H9 (cell line): ENCODE measurements at regions not wholly inside any gene's neighbourhood (a gene's known extent, or its start where the extent isn't known, plus 50 kb on each side); places are given as distances from the start of the nearest gene placed in this dataset.

Experiments used
- DNase-seq: peaks from one replicate; pipeline ENCODE4 v3.0.0-alpha.2; 2017
- H2AFZ ChIP-seq: one replicate; pipeline ENCODE4 v1.6.1; 2013; ENCODE audit warnings: mild to moderate bottlenecking, low read length, control low read depth, moderate library complexity
- H2AK5ac ChIP-seq: 2 replicates; pipeline ENCODE4 v1.6.1; 2013; ENCODE audit warnings: low read length, control low read depth, mixed read lengths; ENCODE audit not compliant: insufficient read length
- H2BK120ac ChIP-seq: one replicate; pipeline ENCODE4 v1.6.1; 2013; ENCODE audit warnings: low read depth, mild to moderate bottlenecking, low read length, control low read depth, inconsistent platforms; ENCODE audit not compliant: poor library complexity, severe bottlenecking
- H2BK12ac ChIP-seq: 2 replicates; pipeline ENCODE4 v1.6.1; 2013; ENCODE audit warnings: low read length, control low read depth, mixed read lengths, low read depth; ENCODE audit not compliant: insufficient read length
- H2BK15ac ChIP-seq: 2 replicates; pipeline ENCODE4 v1.6.1; 2013; ENCODE audit warnings: low read depth, low read length, control low read depth
- H2BK20ac ChIP-seq: one replicate; pipeline ENCODE4 v1.6.1; 2013; ENCODE audit warnings: low read depth, mild to moderate bottlenecking, low read length, control low read depth, inconsistent platforms; ENCODE audit not compliant: poor library complexity, severe bottlenecking
- H2BK5ac ChIP-seq: 2 replicates; pipeline ENCODE4 v1.6.1; 2013; ENCODE audit warnings: low read length, control low read depth, mixed read lengths; ENCODE audit not compliant: insufficient read length
- H3K14ac ChIP-seq: 2 replicates; pipeline ENCODE4 v1.6.1; 2013; ENCODE audit warnings: low read length, control low read depth; ENCODE audit not compliant: insufficient read depth
- H3K18ac ChIP-seq: 2 replicates; pipeline ENCODE4 v1.6.1; 2013; ENCODE audit warnings: low read depth, mild to moderate bottlenecking, mixed read lengths, low read length, control low read depth; ENCODE audit not compliant: insufficient read length
- H3K23ac ChIP-seq: 2 replicates; pipeline ENCODE4 v1.6.1; 2013; ENCODE audit warnings: low read length, control low read depth, mixed read lengths, low read depth; ENCODE audit not compliant: insufficient read length
- H3K23me2 ChIP-seq: 2 replicates; pipeline ENCODE4 v1.6.1; 2013; ENCODE audit warnings: low read depth, mild to moderate bottlenecking, mixed read lengths, low read length, control low read depth; ENCODE audit not compliant: insufficient read length, poor library complexity, severe bottlenecking
- H3K27ac ChIP-seq: 2 replicates; pipeline ENCODE4 v1.5.1; 2013; ENCODE audit warnings: low read length, control low read depth, mixed read lengths, low read depth; ENCODE audit not compliant: insufficient read length
- H3K27me3 ChIP-seq: 2 replicates; pipeline ENCODE4 v1.6.1; 2013; ENCODE audit warnings: low read length, control low read depth, inconsistent platforms; ENCODE audit not compliant: insufficient read depth
- H3K4ac ChIP-seq: 2 replicates; pipeline ENCODE4 v1.6.1; 2013; ENCODE audit warnings: low read depth, mild to moderate bottlenecking, control low read depth, inconsistent platforms, low read length, moderate library complexity
- H3K4me1 ChIP-seq: 2 replicates; pipeline ENCODE4 v1.6.1; 2013; ENCODE audit warnings: low read length, control low read depth, inconsistent platforms; ENCODE audit not compliant: insufficient read depth
- H3K4me2 ChIP-seq: 2 replicates; pipeline ENCODE4 v1.6.1; 2013; ENCODE audit warnings: low read length, control low read depth, mixed read lengths; ENCODE audit not compliant: insufficient read length, insufficient read depth
- H3K56ac ChIP-seq: 2 replicates; pipeline ENCODE4 v1.6.1; 2013; ENCODE audit warnings: low read depth, mild to moderate bottlenecking, mixed read lengths, low read length, control low read depth; ENCODE audit not compliant: insufficient read length
- H3K79me1 ChIP-seq: 2 replicates; pipeline ENCODE4 v1.6.1; 2013; ENCODE audit warnings: low read depth, mild to moderate bottlenecking, moderate library complexity, low read length, control low read depth, inconsistent platforms; ENCODE audit not compliant: insufficient read depth, poor library complexity, severe bottlenecking
- H3K79me2 ChIP-seq: 2 replicates; pipeline ENCODE4 v1.6.1; 2013; ENCODE audit warnings: low read length, control low read depth, inconsistent platforms; ENCODE audit not compliant: insufficient read depth
- H3K9ac ChIP-seq: 2 replicates; pipeline ENCODE4 v1.6.1; 2013; ENCODE audit warnings: low read length, control low read depth, mixed read lengths; ENCODE audit not compliant: insufficient read length; ENCODE audit errors: extremely low read depth
- H3K9me3 ChIP-seq: one replicate; pipeline ENCODE4 v1.6.1; 2013; ENCODE audit warnings: low read depth, low read length, inconsistent platforms; ENCODE audit not compliant: control insufficient read depth
- H3T11ph ChIP-seq: one replicate; pipeline ENCODE4 v1.6.1; 2013; ENCODE audit warnings: mild to moderate bottlenecking, low read length, control low read depth, inconsistent platforms
- H4K20me1 ChIP-seq: one replicate; pipeline ENCODE4 v1.6.1; 2013; ENCODE audit not compliant: control insufficient read depth, insufficient read length, insufficient read depth
- H4K5ac ChIP-seq: 2 replicates; pipeline ENCODE4 v1.6.1; 2013; ENCODE audit warnings: low read depth, mild to moderate bottlenecking, mixed read lengths, low read length, control low read depth; ENCODE audit not compliant: insufficient read length
- H4K8ac ChIP-seq: replicated peaks from 2 replicates; pipeline ENCODE4 v1.6.1; 2013; ENCODE audit warnings: low read length, control low read depth, mixed read lengths, low read depth; ENCODE audit not compliant: insufficient read length
- H4K91ac ChIP-seq: 2 replicates; pipeline ENCODE4 v1.6.1; 2013; ENCODE audit warnings: low read depth, mild to moderate bottlenecking, moderate library complexity, mixed read lengths, low read length, control low read depth; ENCODE audit not compliant: insufficient read length
- H3K27ac Mint-ChIP-seq, 3 experiments: 2 replicates in 2 of 3; 3 replicates in 1 of 3; pipeline ENCODE4 v1.8.0; 2020 to 2021; ENCODE audit warnings: mixed read lengths in 3 of 3, mild to moderate bottlenecking in 1 of 3, moderate library complexity in 1 of 3
- H3K27me3 Mint-ChIP-seq: 2 replicates; pipeline ENCODE4 v1.8.0; 2021; ENCODE audit warnings: low read depth, mild to moderate bottlenecking, moderate library complexity, mixed read lengths
- H3K36me3 Mint-ChIP-seq, 3 experiments: 2 replicates in 2 of 3; 3 replicates in 1 of 3; pipeline ENCODE4 v1.8.0; 2020 to 2021; ENCODE audit warnings: low read depth in 3 of 3, mixed read lengths in 3 of 3; ENCODE audit not compliant: insufficient read depth in 1 of 3
- H3K4me1 Mint-ChIP-seq, 2 experiments: 2 replicates each; pipeline ENCODE4 v1.8.0; 2020; ENCODE audit warnings: mixed read lengths in 2 of 2
- H3K4me3 Mint-ChIP-seq, 2 experiments: 2 replicates in 1 of 2; 3 replicates in 1 of 2; pipeline ENCODE4 v1.8.0; 2020 to 2021; ENCODE audit warnings: mild to moderate bottlenecking in 2 of 2, mixed read lengths in 2 of 2, moderate library complexity in 1 of 2
- H3K9me3 Mint-ChIP-seq, 2 experiments: 2 replicates in 1 of 2; 3 replicates in 1 of 2; pipeline ENCODE4 v1.8.0; 2020; ENCODE audit warnings: mild to moderate bottlenecking in 2 of 2, mixed read lengths in 2 of 2, moderate library complexity in 1 of 2
- WGBS: extraction: QIAGEN DNeasy Blood & Tissue Kit; methylation state at CpG from one replicate; pipeline ENCODE4 v1.1.7; 2013; ENCODE audit warnings: missing lambda C conversion rate, low lambda C conversion rate, mixed read lengths; ENCODE audit not compliant: insufficient read length; ENCODE audit errors: extremely low coverage; 5-methylcytosine and 5-hydroxymethylcytosine counted together
- TF ChIP-seq, protein P1 (sequence below): fragments of 200-600 bp; sonication (generic); conservative IDR thresholded peaks from 3 replicates; pipeline ENCODE4 v1.8.0; 2021; ENCODE audit warnings: antibody characterized with exemption, mild to moderate bottlenecking

DNA sequence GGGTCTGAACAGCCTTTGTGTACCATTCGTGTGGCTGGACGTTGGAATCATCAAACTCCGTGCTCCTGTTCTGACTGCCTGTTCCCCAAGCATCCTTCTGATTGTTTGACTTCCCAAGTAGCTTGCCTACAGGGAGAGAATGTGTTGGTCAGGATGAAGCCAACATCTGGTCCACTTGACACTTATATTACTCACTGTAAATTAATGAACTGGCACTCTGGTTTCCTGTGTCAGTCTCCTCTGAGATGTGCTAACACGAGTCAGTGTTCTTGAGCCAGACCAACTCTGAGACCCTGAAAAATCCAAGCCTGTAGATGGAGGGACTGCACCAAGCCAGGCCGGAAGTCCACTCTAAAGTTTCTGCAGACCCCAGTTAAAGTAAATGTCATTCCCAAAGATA is 440.9 kb downstream of the ZNF516 start:
- no peak overlapping the region for H2AK5ac ChIP-seq
- H3K56ac ChIP-seq: no peak overlapping the region
- H3K36me3 Mint-ChIP-seq: no peaks in the 10 kb centered on the region
- H3K23ac ChIP-seq: no peak overlapping the region
- WGBS: no CpG with 5 or more reads among the region's 5 CpGs
- H3K27ac ChIP-seq: no peak overlapping the region
- H2BK15ac ChIP-seq: no peak overlapping the region
- H3K18ac ChIP-seq: no peak overlapping the region
- H3K4ac ChIP-seq: no peak overlapping the region
- H3K79me1 ChIP-seq: no peaks in the 10 kb centered on the region
- H3K9ac ChIP-seq: no peak overlapping the region
- H3K9me3 Mint-ChIP-seq: no peaks in the 10 kb centered on the region; a peak in 1 of 5 replicates
- no peak overlapping the region for H2BK20ac ChIP-seq
- no peaks in the 10 kb centered on the region for H3K27me3 ChIP-seq
- H3K27ac Mint-ChIP-seq: peak overlapping the region in 1 of 3 experiments; percentile 8; a peak in 1 of 7 replicates
- H2BK5ac ChIP-seq: no peak overlapping the region
- H3T11ph ChIP-seq: no peak overlapping the region
- no peak overlapping the region for H2AFZ ChIP-seq
- H2BK120ac ChIP-seq: no peak overlapping the region
- H3K4me1 ChIP-seq: no peaks in the 10 kb centered on the region
- H3K4me3 Mint-ChIP-seq: no peak overlapping the region
- no peaks in the 10 kb centered on the region for H4K20me1 ChIP-seq
- no peaks in the 10 kb centered on the region; the same call in 1 of the 2 replicates for H3K27me3 Mint-ChIP-seq
- H3K9me3 ChIP-seq: no peaks in the 10 kb centered on the region
- peaks cover 11 to 12% of the 10 kb centered on the region in 2 experiments; a peak in 3 of 4 replicates for H3K4me1 Mint-ChIP-seq
- no peak overlapping the region for H4K91ac ChIP-seq
- no peak overlapping the region for H3K4me2 ChIP-seq
- H4K5ac ChIP-seq: no peak overlapping the region
- H3K14ac ChIP-seq: no peak overlapping the region
- no peaks in the 10 kb centered on the region for H3K23me2 ChIP-seq
- DNase-seq: no peak
- TF ChIP-seq, protein P1, sequence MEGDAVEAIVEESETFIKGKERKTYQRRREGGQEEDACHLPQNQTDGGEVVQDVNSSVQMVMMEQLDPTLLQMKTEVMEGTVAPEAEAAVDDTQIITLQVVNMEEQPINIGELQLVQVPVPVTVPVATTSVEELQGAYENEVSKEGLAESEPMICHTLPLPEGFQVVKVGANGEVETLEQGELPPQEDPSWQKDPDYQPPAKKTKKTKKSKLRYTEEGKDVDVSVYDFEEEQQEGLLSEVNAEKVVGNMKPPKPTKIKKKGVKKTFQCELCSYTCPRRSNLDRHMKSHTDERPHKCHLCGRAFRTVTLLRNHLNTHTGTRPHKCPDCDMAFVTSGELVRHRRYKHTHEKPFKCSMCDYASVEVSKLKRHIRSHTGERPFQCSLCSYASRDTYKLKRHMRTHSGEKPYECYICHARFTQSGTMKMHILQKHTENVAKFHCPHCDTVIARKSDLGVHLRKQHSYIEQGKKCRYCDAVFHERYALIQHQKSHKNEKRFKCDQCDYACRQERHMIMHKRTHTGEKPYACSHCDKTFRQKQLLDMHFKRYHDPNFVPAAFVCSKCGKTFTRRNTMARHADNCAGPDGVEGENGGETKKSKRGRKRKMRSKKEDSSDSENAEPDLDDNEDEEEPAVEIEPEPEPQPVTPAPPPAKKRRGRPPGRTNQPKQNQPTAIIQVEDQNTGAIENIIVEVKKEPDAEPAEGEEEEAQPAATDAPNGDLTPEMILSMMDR: no peak
- H4K8ac ChIP-seq: no peak overlapping the region
- no peaks in the 10 kb centered on the region for H3K79me2 ChIP-seq
- no peak overlapping the region for H2BK12ac ChIP-seq
